ENCODE measurements at regions not wholly inside any gene's neighbourhood (a gene's known extent, or its start where the extent isn't known, plus 50 kb on each side); places are given as distances from the start of the nearest gene placed in this dataset.
A peak's percentile ranks its signal among the peaks of the same experiment; 100 is the strongest.

DNA sequence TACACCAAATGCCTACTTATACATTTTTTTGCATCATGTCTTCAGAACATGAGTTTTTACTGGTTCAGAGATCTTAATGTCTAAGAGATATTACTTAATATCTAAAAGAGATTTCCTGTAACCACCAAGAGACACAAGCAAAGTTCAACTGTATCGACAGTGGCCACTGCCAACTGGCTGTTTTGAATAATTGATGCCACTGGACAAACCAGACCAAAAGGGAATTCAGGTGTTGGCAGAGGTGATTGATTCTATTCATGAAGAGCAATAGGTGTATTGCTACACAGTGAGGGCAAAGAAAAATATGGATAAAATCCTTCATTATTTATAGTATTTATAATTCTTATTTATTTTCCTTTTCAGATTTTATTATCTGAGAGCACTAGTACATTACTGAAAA, 58.5 kb upstream of the ANKRD17 start:
- H3K9me3 ChIP-seq (ENCODE audit: low read length), result no peaks in the 10 kb centered on the region
- no peak overlapping the region for H3K27ac ChIP-seq (ENCODE audit: low read depth, low read length, poor library complexity, severe bottlenecking)
- no peak for TF ChIP-seq EZH2 (IDR thresholded peaks at IDR 0.05; ENCODE audit: borderline replicate concordance, low read length)
- H3K9ac ChIP-seq (ENCODE audit: low read length), result no peak overlapping the region
- H3K27me3 ChIP-seq (ENCODE audit: insufficient read depth, low read length), result no peaks in the 10 kb centered on the region
- H3K4me1 ChIP-seq (ENCODE audit: insufficient read depth, low read length, severe bottlenecking), result no peaks in the 10 kb centered on the region
- no peaks in the 10 kb centered on the region for H3K9me2 ChIP-seq (ENCODE audit: low read depth, low read length)
- H3K4me2 ChIP-seq (ENCODE audit: low read length), result no peak overlapping the region
- H4K20me1 ChIP-seq (ENCODE audit: insufficient read depth, low read length), result no peaks in the 10 kb centered on the region
- H3K4me3 ChIP-seq (ENCODE audit: low read depth, low read length, poor library complexity, severe bottlenecking), result no peak overlapping the region
- H2AFZ ChIP-seq (ENCODE audit: low read length), result no peak overlapping the region
- H3F3A ChIP-seq (ENCODE audit: insufficient read depth, low read length), result no peaks in the 10 kb centered on the region
- H3K36me3 ChIP-seq (ENCODE audit: insufficient read depth, low read length), result no peaks in the 10 kb centered on the region
- no peaks in the 10 kb centered on the region for H3K79me2 ChIP-seq (ENCODE audit: insufficient read depth, low read length)

GRCh38 chr4:73315091-73315490, 56.5 kb upstream of the ANKRD17 start:
- Histone ChIP-seq H3K27me3 (ENCODE audit: insufficient read depth, low read length) (no peaks in the 10 kb centered on the region), H3K9ac (ENCODE audit: low read length) (no peak overlapping the region), H3K27ac (ENCODE audit: low read depth, low read length, poor library complexity, severe bottlenecking) (no peak overlapping the region), H3K36me3 (ENCODE audit: insufficient read depth, low read length) (no peaks in the 10 kb centered on the region), H4K20me1 (ENCODE audit: insufficient read depth, low read length) (no peaks in the 10 kb centered on the region), H2AFZ (ENCODE audit: low read length) (no peak overlapping the region), H3K4me2 (ENCODE audit: low read length) (no peak overlapping the region), H3K4me1 (ENCODE audit: insufficient read depth, low read length, severe bottlenecking) (peaks cover 4% of the 10 kb centered on the region), H3F3A (ENCODE audit: insufficient read depth, low read length) (no peaks in the 10 kb centered on the region), H3K9me3 (ENCODE audit: low read length) (no peaks in the 10 kb centered on the region), H3K79me2 (ENCODE audit: insufficient read depth, low read length) (no peaks in the 10 kb centered on the region), H3K9me2 (ENCODE audit: low read depth, low read length) (no peaks in the 10 kb centered on the region), H3K4me3 (ENCODE audit: low read depth, low read length, poor library complexity, severe bottlenecking) (no peak overlapping the region)
- no peak for TF ChIP-seq EZH2 (IDR thresholded peaks at IDR 0.05; ENCODE audit: borderline replicate concordance, low read length)
- TF ChIP-seq, protein P1, sequence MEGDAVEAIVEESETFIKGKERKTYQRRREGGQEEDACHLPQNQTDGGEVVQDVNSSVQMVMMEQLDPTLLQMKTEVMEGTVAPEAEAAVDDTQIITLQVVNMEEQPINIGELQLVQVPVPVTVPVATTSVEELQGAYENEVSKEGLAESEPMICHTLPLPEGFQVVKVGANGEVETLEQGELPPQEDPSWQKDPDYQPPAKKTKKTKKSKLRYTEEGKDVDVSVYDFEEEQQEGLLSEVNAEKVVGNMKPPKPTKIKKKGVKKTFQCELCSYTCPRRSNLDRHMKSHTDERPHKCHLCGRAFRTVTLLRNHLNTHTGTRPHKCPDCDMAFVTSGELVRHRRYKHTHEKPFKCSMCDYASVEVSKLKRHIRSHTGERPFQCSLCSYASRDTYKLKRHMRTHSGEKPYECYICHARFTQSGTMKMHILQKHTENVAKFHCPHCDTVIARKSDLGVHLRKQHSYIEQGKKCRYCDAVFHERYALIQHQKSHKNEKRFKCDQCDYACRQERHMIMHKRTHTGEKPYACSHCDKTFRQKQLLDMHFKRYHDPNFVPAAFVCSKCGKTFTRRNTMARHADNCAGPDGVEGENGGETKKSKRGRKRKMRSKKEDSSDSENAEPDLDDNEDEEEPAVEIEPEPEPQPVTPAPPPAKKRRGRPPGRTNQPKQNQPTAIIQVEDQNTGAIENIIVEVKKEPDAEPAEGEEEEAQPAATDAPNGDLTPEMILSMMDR (IDR thresholded peaks at IDR 0.05; ENCODE audit: low read length), result no peak

DNA sequence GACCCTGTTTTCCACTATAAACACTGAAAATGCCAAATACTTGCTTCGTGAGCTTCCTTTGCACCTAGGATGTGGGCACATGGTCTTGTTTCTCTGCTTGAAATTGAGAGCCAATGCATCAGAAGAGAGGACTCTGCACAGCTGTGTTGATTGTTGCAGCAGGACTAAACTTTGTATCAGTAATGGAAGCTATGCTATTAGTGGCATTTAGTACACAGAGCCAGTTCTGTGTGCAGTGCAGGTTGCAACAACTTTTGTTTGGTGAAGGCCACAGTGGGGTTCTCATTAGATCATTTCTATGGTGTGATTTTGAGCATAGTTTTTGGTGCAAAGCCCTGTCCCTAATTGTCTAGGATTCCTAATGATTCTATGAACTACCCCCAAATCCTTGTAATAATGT, 54.4 kb upstream of the ANKRD17 start:
- Histone ChIP-seq H3K9me2 (ENCODE audit: low read depth, low read length) (no peaks in the 10 kb centered on the region), H2AFZ (ENCODE audit: low read length) (no peak overlapping the region), H3K27ac (ENCODE audit: low read depth, low read length, poor library complexity, severe bottlenecking) (no peak overlapping the region), H3K79me2 (ENCODE audit: insufficient read depth, low read length) (no peaks in the 10 kb centered on the region), H3K9me3 (ENCODE audit: low read length) (no peaks in the 10 kb centered on the region), H3K4me3 (ENCODE audit: low read depth, low read length, poor library complexity, severe bottlenecking) (no peak overlapping the region), H3K36me3 (ENCODE audit: insufficient read depth, low read length) (no peaks in the 10 kb centered on the region), H3K9ac (ENCODE audit: low read length) (no peak overlapping the region), H3F3A (ENCODE audit: insufficient read depth, low read length) (no peaks in the 10 kb centered on the region), H3K4me1 (ENCODE audit: insufficient read depth, low read length, severe bottlenecking) (peaks cover 4% of the 10 kb centered on the region), H3K27me3 (ENCODE audit: insufficient read depth, low read length) (no peaks in the 10 kb centered on the region), H3K4me2 (ENCODE audit: low read length) (no peak overlapping the region), H4K20me1 (ENCODE audit: insufficient read depth, low read length) (no peaks in the 10 kb centered on the region)
- no peak for TF ChIP-seq EZH2 (IDR thresholded peaks at IDR 0.05; ENCODE audit: borderline replicate concordance, low read length)
- TF ChIP-seq, protein P1 (IDR thresholded peaks at IDR 0.05; ENCODE audit: low read length), result no peak

DNA sequence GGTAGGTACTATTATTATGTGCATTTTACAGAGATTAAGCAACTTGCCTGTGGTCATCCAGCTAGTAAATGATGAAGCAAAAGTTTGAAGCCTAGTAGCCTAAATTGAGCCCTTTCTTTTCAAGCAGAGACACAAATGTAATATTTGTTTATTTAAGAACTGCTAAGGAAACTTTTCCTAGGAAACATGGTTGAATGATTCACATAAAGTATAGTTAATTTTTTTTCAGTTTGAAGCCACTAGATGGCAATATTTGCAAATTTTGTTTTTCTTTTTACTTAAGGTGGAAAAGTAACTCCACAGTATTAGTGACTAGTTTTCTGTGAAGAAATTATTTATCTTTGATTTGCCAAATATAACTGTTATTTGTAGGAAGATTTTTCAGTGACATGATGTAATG, 52.8 kb upstream of the ANKRD17 start:
- Histone ChIP-seq H3K79me2 (ENCODE audit: insufficient read depth, low read length) (no peaks in the 10 kb centered on the region), H3K9me2 (ENCODE audit: low read depth, low read length) (no peaks in the 10 kb centered on the region), H2AFZ (ENCODE audit: low read length) (no peak overlapping the region), H3K27me3 (ENCODE audit: insufficient read depth, low read length) (no peaks in the 10 kb centered on the region), H3F3A (ENCODE audit: insufficient read depth, low read length) (no peaks in the 10 kb centered on the region), H3K4me1 (ENCODE audit: insufficient read depth, low read length, severe bottlenecking) (peaks cover 4% of the 10 kb centered on the region), H3K36me3 (ENCODE audit: insufficient read depth, low read length) (no peaks in the 10 kb centered on the region), H4K20me1 (ENCODE audit: insufficient read depth, low read length) (no peaks in the 10 kb centered on the region), H3K9ac (ENCODE audit: low read length) (no peak overlapping the region), H3K4me3 (ENCODE audit: low read depth, low read length, poor library complexity, severe bottlenecking) (no peak overlapping the region), H3K9me3 (ENCODE audit: low read length) (no peaks in the 10 kb centered on the region), H3K4me2 (ENCODE audit: low read length) (no peak overlapping the region), H3K27ac (ENCODE audit: low read depth, low read length, poor library complexity, severe bottlenecking) (no peak overlapping the region)
- no peak for TF ChIP-seq EZH2 (IDR thresholded peaks at IDR 0.05; ENCODE audit: borderline replicate concordance, low read length)
- TF ChIP-seq, protein P1 (IDR thresholded peaks at IDR 0.05; ENCODE audit: low read length), result peak; percentile 56; the same call in 1 of the 2 replicates

Measured in OCI-LY1 (cell line).